ENCODE measurements at regions not wholly inside any gene's neighbourhood (a gene's known extent, or its start where the extent isn't known, plus 50 kb on each side); places are given as distances from the start of the nearest gene placed in this dataset.

DNA sequence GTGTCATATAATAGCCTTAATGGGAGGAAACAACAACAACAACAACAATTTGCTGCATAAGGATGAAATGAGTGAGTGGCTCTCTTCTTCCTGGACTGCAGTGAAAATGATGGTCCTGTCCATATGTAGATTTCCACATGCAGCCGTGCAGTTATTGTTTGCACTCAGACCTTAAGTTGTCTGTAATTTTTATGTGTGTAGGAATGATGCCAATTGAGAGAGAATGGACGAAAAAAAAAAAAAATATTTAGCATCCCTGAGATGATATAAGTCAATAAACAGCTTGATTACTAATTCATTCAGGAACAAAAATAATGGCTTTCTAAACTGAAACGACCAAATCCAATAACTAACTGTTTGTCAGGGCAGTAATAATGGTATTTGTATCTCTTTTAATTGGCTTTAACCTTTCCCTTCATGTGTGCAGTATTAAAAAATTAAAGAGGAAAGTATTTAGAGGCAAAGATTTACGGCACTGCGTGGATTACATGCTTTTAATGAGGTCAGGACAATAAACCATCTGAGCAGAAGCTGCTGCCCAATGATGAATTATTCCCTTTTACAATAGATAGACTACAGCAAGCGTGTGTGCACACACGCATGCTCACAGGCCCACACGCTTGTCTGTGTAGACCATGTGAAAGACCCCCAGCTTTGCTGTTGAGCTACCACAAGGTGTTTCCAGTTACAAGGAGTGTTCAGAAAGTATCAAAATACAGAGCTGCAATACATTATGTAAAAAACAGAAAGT, 459.5 kb upstream of the WWC1 start:
- H3K36me3 ChIP-seq: no peaks in the 10 kb centered on the region
- no peak for DNase-seq (ENCODE audit: low read depth in 1 of 2, low spot score in 1 of 2)
- H3K9me3 ChIP-seq (ENCODE audit: low read depth): no peaks in the 10 kb centered on the region
- no peaks in the 10 kb centered on the region for H3K27me3 ChIP-seq
- no peak overlapping the region for H3K27ac ChIP-seq
- no peak overlapping the region for H3K4me3 ChIP-seq
- no peaks in the 10 kb centered on the region for H3K4me1 ChIP-seq (ENCODE audit: low read depth)
- TF ChIP-seq, protein P1, sequence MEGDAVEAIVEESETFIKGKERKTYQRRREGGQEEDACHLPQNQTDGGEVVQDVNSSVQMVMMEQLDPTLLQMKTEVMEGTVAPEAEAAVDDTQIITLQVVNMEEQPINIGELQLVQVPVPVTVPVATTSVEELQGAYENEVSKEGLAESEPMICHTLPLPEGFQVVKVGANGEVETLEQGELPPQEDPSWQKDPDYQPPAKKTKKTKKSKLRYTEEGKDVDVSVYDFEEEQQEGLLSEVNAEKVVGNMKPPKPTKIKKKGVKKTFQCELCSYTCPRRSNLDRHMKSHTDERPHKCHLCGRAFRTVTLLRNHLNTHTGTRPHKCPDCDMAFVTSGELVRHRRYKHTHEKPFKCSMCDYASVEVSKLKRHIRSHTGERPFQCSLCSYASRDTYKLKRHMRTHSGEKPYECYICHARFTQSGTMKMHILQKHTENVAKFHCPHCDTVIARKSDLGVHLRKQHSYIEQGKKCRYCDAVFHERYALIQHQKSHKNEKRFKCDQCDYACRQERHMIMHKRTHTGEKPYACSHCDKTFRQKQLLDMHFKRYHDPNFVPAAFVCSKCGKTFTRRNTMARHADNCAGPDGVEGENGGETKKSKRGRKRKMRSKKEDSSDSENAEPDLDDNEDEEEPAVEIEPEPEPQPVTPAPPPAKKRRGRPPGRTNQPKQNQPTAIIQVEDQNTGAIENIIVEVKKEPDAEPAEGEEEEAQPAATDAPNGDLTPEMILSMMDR (IDR thresholded peaks at IDR 0.05; ENCODE audit: low read depth, low read length): no peak

DNA sequence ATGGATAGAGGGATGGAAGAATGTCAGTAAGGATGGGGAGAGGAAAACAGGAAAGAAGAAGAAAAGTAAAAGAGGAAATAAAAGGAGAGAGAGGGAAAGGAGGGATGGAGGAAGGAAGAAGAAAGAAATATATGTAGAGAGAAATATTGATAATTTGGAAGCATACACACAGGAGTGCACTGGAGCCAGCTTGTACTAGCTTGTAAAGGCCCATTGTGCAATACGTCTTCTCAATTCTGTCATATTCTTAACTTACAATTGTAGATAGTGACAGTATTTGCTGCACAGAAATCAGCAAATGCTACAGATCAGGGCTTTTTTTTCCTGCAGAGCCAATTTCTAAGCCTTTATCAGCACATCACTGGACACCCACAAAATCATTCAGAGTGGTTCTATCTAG, 458.8 kb upstream of the WWC1 start:
- H3K4me3 ChIP-seq: no peak overlapping the region
- H3K4me1 ChIP-seq (ENCODE audit: low read depth): no peaks in the 10 kb centered on the region
- H3K36me3 ChIP-seq: no peaks in the 10 kb centered on the region
- no peaks in the 10 kb centered on the region for H3K9me3 ChIP-seq (ENCODE audit: low read depth)
- DNase-seq (ENCODE audit: low read depth in 1 of 2, low spot score in 1 of 2): no peak
- H3K27ac ChIP-seq: no peak overlapping the region
- TF ChIP-seq, protein P1 (IDR thresholded peaks at IDR 0.05; ENCODE audit: low read depth, low read length): no peak
- H3K27me3 ChIP-seq: no peaks in the 10 kb centered on the region

DNA sequence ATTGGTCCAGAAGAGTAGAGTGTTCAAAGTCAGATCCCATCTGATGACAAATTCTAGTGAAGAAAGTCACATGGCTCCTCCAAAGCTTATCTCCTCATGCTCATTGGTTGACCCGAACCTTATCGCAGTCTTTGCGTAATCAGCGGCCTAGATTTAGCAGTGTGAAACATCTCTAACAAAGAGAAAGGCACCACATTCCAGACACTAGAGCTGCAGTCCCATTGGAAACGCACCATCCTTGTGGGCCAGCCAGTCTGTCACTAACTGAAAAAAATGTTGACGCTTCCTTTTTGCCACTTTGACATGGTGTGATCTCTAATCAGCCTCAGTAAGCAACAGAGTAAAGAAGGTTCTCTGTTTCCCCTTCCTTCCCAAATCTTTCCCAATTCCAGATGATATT, 458.0 kb upstream of the WWC1 start:
- Histone ChIP-seq H3K36me3 (no peaks in the 10 kb centered on the region), H3K27me3 (no peaks in the 10 kb centered on the region), H3K9me3 (ENCODE audit: low read depth) (no peaks in the 10 kb centered on the region), H3K27ac (no peak overlapping the region), H3K4me3 (no peak overlapping the region), H3K4me1 (ENCODE audit: low read depth) (no peaks in the 10 kb centered on the region)
- no peak for DNase-seq (ENCODE audit: low read depth in 1 of 2, low spot score in 1 of 2)
- TF ChIP-seq, protein P1 (IDR thresholded peaks at IDR 0.05; ENCODE audit: low read depth, low read length): no peak

DNA sequence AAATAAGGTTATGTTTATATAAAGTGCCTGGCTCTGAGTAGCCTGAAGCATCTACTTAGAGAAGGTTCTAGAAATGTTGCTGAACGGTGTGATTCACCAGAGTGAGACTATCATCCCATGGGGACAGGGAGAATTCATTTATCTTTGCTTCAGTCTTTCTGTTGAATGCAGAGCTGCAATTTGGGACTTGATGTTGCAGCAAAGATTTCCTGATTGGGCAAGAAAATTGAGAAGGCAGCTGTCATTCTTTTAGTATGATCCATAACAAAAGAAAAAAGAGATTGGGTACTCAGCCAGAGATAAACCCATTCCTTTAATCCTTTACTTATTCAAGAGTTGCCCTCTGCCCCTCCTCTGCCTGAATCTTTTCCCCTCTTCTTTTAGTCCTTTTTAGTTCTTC, 456.3 kb upstream of the WWC1 start:
- peak in 1 of 2 donors; percentile 25 for DNase-seq (ENCODE audit: low read depth in 1 of 2, low spot score in 1 of 2)
- no peaks in the 10 kb centered on the region for H3K9me3 ChIP-seq (ENCODE audit: low read depth)
- no peaks in the 10 kb centered on the region for H3K4me1 ChIP-seq (ENCODE audit: low read depth)
- no peaks in the 10 kb centered on the region for H3K36me3 ChIP-seq
- TF ChIP-seq, protein P1 (IDR thresholded peaks at IDR 0.05; ENCODE audit: low read depth, low read length): no peak
- no peaks in the 10 kb centered on the region for H3K27me3 ChIP-seq
- H3K27ac ChIP-seq: no peak overlapping the region
- H3K4me3 ChIP-seq: no peak overlapping the region

DNA sequence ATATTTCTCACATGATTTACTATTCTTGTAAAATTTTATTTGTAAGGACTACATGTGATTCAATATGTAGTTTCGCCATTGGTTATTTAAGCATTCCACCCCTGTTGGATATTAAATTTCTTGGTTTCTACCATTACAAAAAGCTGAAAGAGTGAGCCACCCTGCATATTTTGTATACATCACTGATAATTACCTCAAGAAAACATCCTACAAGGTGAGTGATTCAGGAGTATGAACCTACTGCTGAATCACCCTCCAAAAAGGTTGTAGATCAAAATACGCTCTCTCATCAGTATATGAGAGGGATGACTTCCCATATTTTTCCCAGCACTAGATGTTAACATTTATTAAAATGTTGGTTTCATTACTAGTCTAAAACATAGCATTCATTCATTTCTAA, 454.3 kb upstream of the WWC1 start:
- no peaks in the 10 kb centered on the region for H3K4me1 ChIP-seq (ENCODE audit: low read depth)
- no peak for DNase-seq (ENCODE audit: low read depth in 1 of 2, low spot score in 1 of 2)
- H3K27ac ChIP-seq: no peak overlapping the region
- no peaks in the 10 kb centered on the region for H3K9me3 ChIP-seq (ENCODE audit: low read depth)
- no peaks in the 10 kb centered on the region for H3K36me3 ChIP-seq
- TF ChIP-seq, protein P1 (IDR thresholded peaks at IDR 0.05; ENCODE audit: low read depth, low read length): no peak
- no peaks in the 10 kb centered on the region for H3K27me3 ChIP-seq
- H3K4me3 ChIP-seq: no peak overlapping the region

Data from cardiac muscle cell (in vitro differentiated cells and primary cell).